ENCODE measurements at regions not wholly inside any gene's neighbourhood (a gene's known extent, or its start where the extent isn't known, plus 50 kb on each side); places are given as distances from the start of the nearest gene placed in this dataset.
"Not testable (repeated sequence)": the region's sequence is repeated elsewhere in the genome, so short reads cannot be mapped to it uniquely, and the experiment has no call there.

GRCh38 chr9:73976424-73976823, 520.7 kb upstream of the RORB start:
- not testable (repeated sequence) for TF ChIP-seq YY1 (IDR thresholded peaks at IDR 0.05; ENCODE audit: low read depth); CTCF (IDR thresholded peaks at IDR 0.05); TCF12 (IDR thresholded peaks at IDR 0.05); EP300 (IDR thresholded peaks at IDR 0.05; ENCODE audit: borderline replicate concordance in 1 of 2, low read depth in 1 of 2, low read length in 1 of 2); EZH2phosphoT487 (IDR thresholded peaks at IDR 0.05; ENCODE audit: borderline replicate concordance, low read depth); POLR2AphosphoS5 (IDR thresholded peaks at IDR 0.05; ENCODE audit: low read depth, low read length); GATA2 (CRISPR knock-in tag; IDR thresholded peaks at IDR 0.05); REST (IDR thresholded peaks at IDR 0.05; ENCODE audit: low read depth, low read length); NFIC (IDR thresholded peaks at IDR 0.05; ENCODE audit: borderline replicate concordance); RAD21 (IDR thresholded peaks at IDR 0.05; ENCODE audit: low read length); ELF1 (IDR thresholded peaks at IDR 0.05); FOXJ3 (CRISPR knock-in tag; IDR thresholded peaks at IDR 0.05)

Data from SK-N-SH (cell line).